H9 (cell line): ENCODE measurements at regions not wholly inside any gene's neighbourhood (a gene's known extent, or its start where the extent isn't known, plus 50 kb on each side); places are given as distances from the start of the nearest gene placed in this dataset.
A peak's percentile ranks its signal among the peaks of the same experiment; 100 is the strongest.

Experiments used
- DNase-seq: peaks from one replicate; pipeline ENCODE4 v3.0.0-alpha.2; 2017
- H2AFZ ChIP-seq: one replicate; pipeline ENCODE4 v1.6.1; 2013; ENCODE audit warnings: mild to moderate bottlenecking, low read length, control low read depth, moderate library complexity
- H2AK5ac ChIP-seq: 2 replicates; pipeline ENCODE4 v1.6.1; 2013; ENCODE audit warnings: low read length, control low read depth, mixed read lengths; ENCODE audit not compliant: insufficient read length
- H2BK120ac ChIP-seq: one replicate; pipeline ENCODE4 v1.6.1; 2013; ENCODE audit warnings: low read depth, mild to moderate bottlenecking, low read length, control low read depth, inconsistent platforms; ENCODE audit not compliant: poor library complexity, severe bottlenecking
- H2BK12ac ChIP-seq: 2 replicates; pipeline ENCODE4 v1.6.1; 2013; ENCODE audit warnings: low read length, control low read depth, mixed read lengths, low read depth; ENCODE audit not compliant: insufficient read length
- H2BK15ac ChIP-seq: 2 replicates; pipeline ENCODE4 v1.6.1; 2013; ENCODE audit warnings: low read depth, low read length, control low read depth
- H2BK20ac ChIP-seq: one replicate; pipeline ENCODE4 v1.6.1; 2013; ENCODE audit warnings: low read depth, mild to moderate bottlenecking, low read length, control low read depth, inconsistent platforms; ENCODE audit not compliant: poor library complexity, severe bottlenecking
- H2BK5ac ChIP-seq: 2 replicates; pipeline ENCODE4 v1.6.1; 2013; ENCODE audit warnings: low read length, control low read depth, mixed read lengths; ENCODE audit not compliant: insufficient read length
- H3K14ac ChIP-seq: 2 replicates; pipeline ENCODE4 v1.6.1; 2013; ENCODE audit warnings: low read length, control low read depth; ENCODE audit not compliant: insufficient read depth
- H3K18ac ChIP-seq: 2 replicates; pipeline ENCODE4 v1.6.1; 2013; ENCODE audit warnings: low read depth, mild to moderate bottlenecking, mixed read lengths, low read length, control low read depth; ENCODE audit not compliant: insufficient read length
- H3K23ac ChIP-seq: 2 replicates; pipeline ENCODE4 v1.6.1; 2013; ENCODE audit warnings: low read length, control low read depth, mixed read lengths, low read depth; ENCODE audit not compliant: insufficient read length
- H3K23me2 ChIP-seq: 2 replicates; pipeline ENCODE4 v1.6.1; 2013; ENCODE audit warnings: low read depth, mild to moderate bottlenecking, mixed read lengths, low read length, control low read depth; ENCODE audit not compliant: insufficient read length, poor library complexity, severe bottlenecking
- H3K27ac ChIP-seq: 2 replicates; pipeline ENCODE4 v1.5.1; 2013; ENCODE audit warnings: low read length, control low read depth, mixed read lengths, low read depth; ENCODE audit not compliant: insufficient read length
- H3K27me3 ChIP-seq: 2 replicates; pipeline ENCODE4 v1.6.1; 2013; ENCODE audit warnings: low read length, control low read depth, inconsistent platforms; ENCODE audit not compliant: insufficient read depth
- H3K4ac ChIP-seq: 2 replicates; pipeline ENCODE4 v1.6.1; 2013; ENCODE audit warnings: low read depth, mild to moderate bottlenecking, control low read depth, inconsistent platforms, low read length, moderate library complexity
- H3K4me1 ChIP-seq: 2 replicates; pipeline ENCODE4 v1.6.1; 2013; ENCODE audit warnings: low read length, control low read depth, inconsistent platforms; ENCODE audit not compliant: insufficient read depth
- H3K4me2 ChIP-seq: 2 replicates; pipeline ENCODE4 v1.6.1; 2013; ENCODE audit warnings: low read length, control low read depth, mixed read lengths; ENCODE audit not compliant: insufficient read length, insufficient read depth
- H3K56ac ChIP-seq: 2 replicates; pipeline ENCODE4 v1.6.1; 2013; ENCODE audit warnings: low read depth, mild to moderate bottlenecking, mixed read lengths, low read length, control low read depth; ENCODE audit not compliant: insufficient read length
- H3K79me1 ChIP-seq: 2 replicates; pipeline ENCODE4 v1.6.1; 2013; ENCODE audit warnings: low read depth, mild to moderate bottlenecking, moderate library complexity, low read length, control low read depth, inconsistent platforms; ENCODE audit not compliant: insufficient read depth, poor library complexity, severe bottlenecking
- H3K79me2 ChIP-seq: 2 replicates; pipeline ENCODE4 v1.6.1; 2013; ENCODE audit warnings: low read length, control low read depth, inconsistent platforms; ENCODE audit not compliant: insufficient read depth
- H3K9ac ChIP-seq: 2 replicates; pipeline ENCODE4 v1.6.1; 2013; ENCODE audit warnings: low read length, control low read depth, mixed read lengths; ENCODE audit not compliant: insufficient read length; ENCODE audit errors: extremely low read depth
- H3K9me3 ChIP-seq: one replicate; pipeline ENCODE4 v1.6.1; 2013; ENCODE audit warnings: low read depth, low read length, inconsistent platforms; ENCODE audit not compliant: control insufficient read depth
- H3T11ph ChIP-seq: one replicate; pipeline ENCODE4 v1.6.1; 2013; ENCODE audit warnings: mild to moderate bottlenecking, low read length, control low read depth, inconsistent platforms
- H4K20me1 ChIP-seq: one replicate; pipeline ENCODE4 v1.6.1; 2013; ENCODE audit not compliant: control insufficient read depth, insufficient read length, insufficient read depth
- H4K5ac ChIP-seq: 2 replicates; pipeline ENCODE4 v1.6.1; 2013; ENCODE audit warnings: low read depth, mild to moderate bottlenecking, mixed read lengths, low read length, control low read depth; ENCODE audit not compliant: insufficient read length
- H4K8ac ChIP-seq: replicated peaks from 2 replicates; pipeline ENCODE4 v1.6.1; 2013; ENCODE audit warnings: low read length, control low read depth, mixed read lengths, low read depth; ENCODE audit not compliant: insufficient read length
- H4K91ac ChIP-seq: 2 replicates; pipeline ENCODE4 v1.6.1; 2013; ENCODE audit warnings: low read depth, mild to moderate bottlenecking, moderate library complexity, mixed read lengths, low read length, control low read depth; ENCODE audit not compliant: insufficient read length
- H3K27ac Mint-ChIP-seq, 3 experiments: 2 replicates in 2 of 3; 3 replicates in 1 of 3; pipeline ENCODE4 v1.8.0; 2020 to 2021; ENCODE audit warnings: mixed read lengths in 3 of 3, mild to moderate bottlenecking in 1 of 3, moderate library complexity in 1 of 3
- H3K27me3 Mint-ChIP-seq: 2 replicates; pipeline ENCODE4 v1.8.0; 2021; ENCODE audit warnings: low read depth, mild to moderate bottlenecking, moderate library complexity, mixed read lengths
- H3K36me3 Mint-ChIP-seq, 3 experiments: 2 replicates in 2 of 3; 3 replicates in 1 of 3; pipeline ENCODE4 v1.8.0; 2020 to 2021; ENCODE audit warnings: low read depth in 3 of 3, mixed read lengths in 3 of 3; ENCODE audit not compliant: insufficient read depth in 1 of 3
- H3K4me1 Mint-ChIP-seq, 2 experiments: 2 replicates each; pipeline ENCODE4 v1.8.0; 2020; ENCODE audit warnings: mixed read lengths in 2 of 2
- H3K4me3 Mint-ChIP-seq, 2 experiments: 2 replicates in 1 of 2; 3 replicates in 1 of 2; pipeline ENCODE4 v1.8.0; 2020 to 2021; ENCODE audit warnings: mild to moderate bottlenecking in 2 of 2, mixed read lengths in 2 of 2, moderate library complexity in 1 of 2
- H3K9me3 Mint-ChIP-seq, 2 experiments: 2 replicates in 1 of 2; 3 replicates in 1 of 2; pipeline ENCODE4 v1.8.0; 2020; ENCODE audit warnings: mild to moderate bottlenecking in 2 of 2, mixed read lengths in 2 of 2, moderate library complexity in 1 of 2
- CTCF ChIP-seq: fragments of 200-600 bp; sonication (generic); conservative IDR thresholded peaks from 3 replicates; pipeline ENCODE4 v1.8.0; 2021; ENCODE audit warnings: antibody characterized with exemption, mild to moderate bottlenecking
- WGBS: extraction: QIAGEN DNeasy Blood & Tissue Kit; methylation state at CpG from one replicate; pipeline ENCODE4 v1.1.7; 2013; ENCODE audit warnings: missing lambda C conversion rate, low lambda C conversion rate, mixed read lengths; ENCODE audit not compliant: insufficient read length; ENCODE audit errors: extremely low coverage; 5-methylcytosine and 5-hydroxymethylcytosine counted together

GRCh38 chr4:189769131-189769530 lies 171.5 kb upstream of the FRG1 start:
- Mint-ChIP-seq H3K27ac (no peak overlapping the region), H3K4me1 (no peaks in the 10 kb centered on the region), H3K9me3 (peaks cover 57 to 89% of the 10 kb centered on the region in 2 experiments), H3K36me3 (peaks cover 0 to 2% (median 0%) of the 10 kb centered on the region in 3 experiments; a peak in 2 of 7 replicates), H3K4me3 (no peak overlapping the region), H3K27me3 (no peaks in the 10 kb centered on the region)
- Histone ChIP-seq H3K27ac (no peak overlapping the region), H3K18ac (no peak overlapping the region), H4K5ac (no peak overlapping the region), H3K9ac (no peak overlapping the region), H2AFZ (no peak overlapping the region), H3K56ac (no peak overlapping the region), H3K79me1 (no peaks in the 10 kb centered on the region), H3T11ph (no peak overlapping the region), H2BK20ac (no peak overlapping the region), H2BK15ac (no peak overlapping the region), H3K79me2 (no peaks in the 10 kb centered on the region), H3K9me3 (peaks cover 9% of the 10 kb centered on the region), H3K23me2 (no peaks in the 10 kb centered on the region), H4K91ac (no peak overlapping the region), H4K20me1 (no peaks in the 10 kb centered on the region), H2BK120ac (no peak overlapping the region), H4K8ac (no peak overlapping the region), H3K23ac (no peak overlapping the region), H2BK5ac (no peak overlapping the region), H3K4me2 (no peak overlapping the region), H2AK5ac (no peak overlapping the region), H3K4me1 (no peaks in the 10 kb centered on the region), H3K4ac (no peak overlapping the region), H2BK12ac (no peak overlapping the region), H3K27me3 (no peaks in the 10 kb centered on the region), H3K14ac (no peak overlapping the region)
- peak; percentile 45 for DNase-seq
- no CpG with 5 or more reads among the region's 9 CpGs for WGBS
- no peak for TF ChIP-seq CTCF
